ENCODE measurements at regions not wholly inside any gene's neighbourhood (a gene's known extent, or its start where the extent isn't known, plus 50 kb on each side); places are given as distances from the start of the nearest gene placed in this dataset.

DNA sequence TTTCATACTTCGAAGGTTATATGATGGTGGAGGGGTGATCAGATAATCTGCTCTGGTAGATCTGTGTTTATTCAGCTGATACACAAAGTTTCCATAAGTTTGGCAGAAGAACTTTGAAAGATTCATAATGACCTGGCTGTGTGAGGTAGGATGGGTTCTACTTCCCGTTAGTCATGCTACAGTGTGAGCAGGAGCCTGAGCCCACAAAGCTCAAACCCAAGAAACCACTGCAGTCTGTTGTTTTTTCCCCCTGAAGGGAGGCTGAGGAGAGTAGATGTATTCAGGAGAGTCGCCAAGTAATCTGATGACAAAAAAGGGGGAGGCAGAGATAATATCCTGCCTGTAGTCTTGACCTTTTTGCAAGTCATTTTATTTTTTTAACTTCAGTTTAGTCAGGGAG is 52.8 kb upstream of the PPP3CA start:
- ATAC-seq (peak; percentile 100), DNase-seq (peak; percentile 82)
- Histone ChIP-seq H4K20me1 (ENCODE audit: low read length) (no peaks in the 10 kb centered on the region), H3K9ac (ENCODE audit: low read length) (peak overlapping the region; percentile 53), H3K79me2 (ENCODE audit: low read length) (no peaks in the 10 kb centered on the region), H3F3A (ENCODE audit: low read length, unreplicated experiment) (no peaks in the 10 kb centered on the region), H3K27ac (ENCODE audit: low read length) (peak overlapping the region; percentile 85), H3K9me3 (ENCODE audit: low read length) (no peaks in the 10 kb centered on the region), H2AFZ (ENCODE audit: low read length) (no peak overlapping the region), H3K36me3 (ENCODE audit: low read depth, low read length) (no peaks in the 10 kb centered on the region), H3K4me2 (ENCODE audit: low read length) (peak overlapping the region; percentile 67), H3K4me1 (ENCODE audit: insufficient read depth, low read length) (peaks cover 19% of the 10 kb centered on the region), H3K9me2 (replicated peaks; ENCODE audit: low read length) (no peaks in the 10 kb centered on the region), H3K27me3 (ENCODE audit: low read length) (no peaks in the 10 kb centered on the region), H3K4me3 (ENCODE audit: low read length) (no peak overlapping the region)
- BruUV-seq (replicated peaks) = no TSS peak
- no peak for TF ChIP-seq EZH2phosphoT487 (IDR thresholded peaks at IDR 0.05; ENCODE audit: borderline replicate concordance, low read length)
- TF ChIP-seq, protein P1, sequence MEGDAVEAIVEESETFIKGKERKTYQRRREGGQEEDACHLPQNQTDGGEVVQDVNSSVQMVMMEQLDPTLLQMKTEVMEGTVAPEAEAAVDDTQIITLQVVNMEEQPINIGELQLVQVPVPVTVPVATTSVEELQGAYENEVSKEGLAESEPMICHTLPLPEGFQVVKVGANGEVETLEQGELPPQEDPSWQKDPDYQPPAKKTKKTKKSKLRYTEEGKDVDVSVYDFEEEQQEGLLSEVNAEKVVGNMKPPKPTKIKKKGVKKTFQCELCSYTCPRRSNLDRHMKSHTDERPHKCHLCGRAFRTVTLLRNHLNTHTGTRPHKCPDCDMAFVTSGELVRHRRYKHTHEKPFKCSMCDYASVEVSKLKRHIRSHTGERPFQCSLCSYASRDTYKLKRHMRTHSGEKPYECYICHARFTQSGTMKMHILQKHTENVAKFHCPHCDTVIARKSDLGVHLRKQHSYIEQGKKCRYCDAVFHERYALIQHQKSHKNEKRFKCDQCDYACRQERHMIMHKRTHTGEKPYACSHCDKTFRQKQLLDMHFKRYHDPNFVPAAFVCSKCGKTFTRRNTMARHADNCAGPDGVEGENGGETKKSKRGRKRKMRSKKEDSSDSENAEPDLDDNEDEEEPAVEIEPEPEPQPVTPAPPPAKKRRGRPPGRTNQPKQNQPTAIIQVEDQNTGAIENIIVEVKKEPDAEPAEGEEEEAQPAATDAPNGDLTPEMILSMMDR (conservative IDR thresholded peaks at IDR 0.05; ENCODE audit: low read depth, low read length) = no peak
- no peak for TF ChIP-seq EZH2 (IDR thresholded peaks at IDR 0.05; ENCODE audit: low read length, unreplicated experiment)
- intact Hi-C loops (cut with micrococcal nuclease) = no loop called here
- CTCF ChIA-PET = no interaction called here
- POLR2A ChIA-PET (ENCODE audit: unreplicated experiment) = no interaction called here

DNA sequence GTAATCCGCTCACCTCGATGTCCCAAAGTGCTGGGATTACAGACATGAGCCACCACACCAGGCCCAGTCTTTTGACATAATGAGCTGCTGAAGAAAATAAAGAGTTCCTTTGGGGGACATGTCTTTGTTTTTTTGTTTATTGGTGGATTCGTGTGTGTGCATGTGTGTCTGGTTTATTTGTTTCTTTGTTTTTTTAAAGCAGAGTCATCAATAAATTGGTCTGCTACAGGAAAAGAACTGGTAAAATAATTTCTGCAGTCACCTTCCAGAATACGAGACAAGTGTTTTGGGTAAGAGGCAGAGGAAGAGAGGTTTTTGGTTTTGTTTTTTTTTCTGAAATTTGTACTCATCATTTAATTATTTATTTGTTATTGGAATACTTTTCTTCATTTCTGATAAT is 51.5 kb upstream of the PPP3CA start:
- no peak overlapping the region for H3K9ac ChIP-seq (ENCODE audit: low read length)
- ATAC-seq (no peak), DNase-seq (no peak)
- H3K27me3 ChIP-seq (ENCODE audit: low read length) = no peaks in the 10 kb centered on the region
- H3F3A ChIP-seq (ENCODE audit: low read length, unreplicated experiment) = no peaks in the 10 kb centered on the region
- H4K20me1 ChIP-seq (ENCODE audit: low read length) = no peaks in the 10 kb centered on the region
- POLR2A ChIA-PET (ENCODE audit: unreplicated experiment) = no interaction called here
- no peaks in the 10 kb centered on the region for H3K9me3 ChIP-seq (ENCODE audit: low read length)
- TF ChIP-seq, protein P1 (conservative IDR thresholded peaks at IDR 0.05; ENCODE audit: low read depth, low read length) = no peak
- TF ChIP-seq EZH2phosphoT487 (IDR thresholded peaks at IDR 0.05; ENCODE audit: borderline replicate concordance, low read length) (no peak), EZH2 (IDR thresholded peaks at IDR 0.05; ENCODE audit: low read length, unreplicated experiment) (no peak)
- peaks cover 19% of the 10 kb centered on the region for H3K4me1 ChIP-seq (ENCODE audit: insufficient read depth, low read length)
- BruUV-seq (replicated peaks) = no TSS peak
- H3K27ac ChIP-seq (ENCODE audit: low read length) = no peak overlapping the region
- H3K4me2 ChIP-seq (ENCODE audit: low read length) = no peak overlapping the region
- H3K9me2 ChIP-seq (replicated peaks; ENCODE audit: low read length) = no peaks in the 10 kb centered on the region
- no peak overlapping the region for H2AFZ ChIP-seq (ENCODE audit: low read length)
- no peaks in the 10 kb centered on the region for H3K79me2 ChIP-seq (ENCODE audit: low read length)
- no peak overlapping the region for H3K4me3 ChIP-seq (ENCODE audit: low read length)
- intact Hi-C loops (cut with micrococcal nuclease) = no loop called here
- no peaks in the 10 kb centered on the region for H3K36me3 ChIP-seq (ENCODE audit: low read depth, low read length)
- CTCF ChIA-PET = no interaction called here

All from PC-3 (cell line).